Parathyroid adenoma (tissue), 2 donors: ENCODE measurements at regions not wholly inside any gene's neighbourhood (a gene's known extent, or its start where the extent isn't known, plus 50 kb on each side); places are given as distances from the start of the nearest gene placed in this dataset.
"Not testable (repeated sequence)": the region's sequence is repeated elsewhere in the genome, so short reads cannot be mapped to it uniquely, and the experiment has no call there.

Experiments used
- H2AFZ ChIP-seq: fragments of 300-600 bp; sonication (generic); one replicate; pipeline ENCODE4 v1.7.0; 2017; ENCODE audit warnings: antibody characterized with exemption, mild to moderate bottlenecking
- H3K27ac ChIP-seq: fragments of 300-600 bp; sonication (generic); one replicate; pipeline ENCODE4 v1.7.0; 2017
- H3K27me3 ChIP-seq: fragments of 300-600 bp; sonication (generic); one replicate; pipeline ENCODE4 v1.7.0; 2017; ENCODE audit warnings: low read length; ENCODE audit not compliant: control insufficient read depth, insufficient read depth
- H3K36me3 ChIP-seq: fragments of 300-600 bp; sonication (generic); one replicate; pipeline ENCODE4 v1.7.0; 2017; ENCODE audit warnings: low read length; ENCODE audit not compliant: control insufficient read depth, insufficient read depth
- H3K4me1 ChIP-seq: fragments of 300-600 bp; sonication (generic); one replicate; pipeline ENCODE4 v1.7.0; 2017; ENCODE audit warnings: control low read depth
- H3K4me2 ChIP-seq: fragments of 300-600 bp; sonication (generic); one replicate; pipeline ENCODE4 v1.7.0; 2017; ENCODE audit warnings: low read length
- H3K4me3 ChIP-seq: fragments of 300-600 bp; sonication (generic); one replicate; pipeline ENCODE4 v1.7.0; 2017; ENCODE audit warnings: low read depth, low read length
- H3K79me2 ChIP-seq: fragments of 300-600 bp; sonication (generic); one replicate; pipeline ENCODE4 v1.7.0; 2017; ENCODE audit warnings: control low read depth
- H3K9ac ChIP-seq: fragments of 300-600 bp; sonication (generic); one replicate; pipeline ENCODE4 v1.7.0; 2017; ENCODE audit warnings: mild to moderate bottlenecking
- H3K9me3 ChIP-seq: fragments of 300-600 bp; sonication (generic); one replicate; pipeline ENCODE4 v1.7.0; 2017; ENCODE audit warnings: low read length; ENCODE audit not compliant: control insufficient read depth
- CTCF ChIP-seq: fragments of 300-600 bp; sonication (generic); IDR thresholded peaks from one replicate; pipeline ENCODE4 v1.7.0; 2017; ENCODE audit warnings: antibody characterized with exemption, mild to moderate bottlenecking
- donor health status: primary hyperparathyroidism.

GRCh38 chr22:49344656-49345055 is 483.0 kb downstream of the BRD1 start:
- Histone ChIP-seq H3K4me1 (no peaks in the 10 kb centered on the region), H3K27ac (no peak overlapping the region), H3K9me3 (no peaks in the 10 kb centered on the region), H3K4me3 (no peak overlapping the region), H3K27me3 (no peaks in the 10 kb centered on the region), H3K79me2 (no peaks in the 10 kb centered on the region), H3K4me2 (no peak overlapping the region), H3K9ac (no peak overlapping the region), H3K36me3 (no peaks in the 10 kb centered on the region), H2AFZ (no peak overlapping the region)
- no peak for TF ChIP-seq CTCF

- no peak overlapping the region for H3K4me2 ChIP-seq
- H3K4me3 ChIP-seq, result no peak overlapping the region
- no peaks in the 10 kb centered on the region for H3K9me3 ChIP-seq
- H3K9ac ChIP-seq, result no peak overlapping the region
- no peaks in the 10 kb centered on the region for H3K27me3 ChIP-seq
- H3K4me1 ChIP-seq, result no peaks in the 10 kb centered on the region
- no peaks in the 10 kb centered on the region for H3K36me3 ChIP-seq
- H3K79me2 ChIP-seq, result no peaks in the 10 kb centered on the region
- TF ChIP-seq CTCF, result no peak
- H2AFZ ChIP-seq, result no peak overlapping the region
- H3K27ac ChIP-seq, result no peak overlapping the region
These were observed 483.5 kb downstream of the BRD1 start for GRCh38 chr22:49344161-49344560.

GRCh38 chr22:49340406-49340805 is 487.3 kb downstream of the BRD1 start:
- no peak overlapping the region for H3K4me3 ChIP-seq
- H3K4me2 ChIP-seq, result no peak overlapping the region

DNA sequence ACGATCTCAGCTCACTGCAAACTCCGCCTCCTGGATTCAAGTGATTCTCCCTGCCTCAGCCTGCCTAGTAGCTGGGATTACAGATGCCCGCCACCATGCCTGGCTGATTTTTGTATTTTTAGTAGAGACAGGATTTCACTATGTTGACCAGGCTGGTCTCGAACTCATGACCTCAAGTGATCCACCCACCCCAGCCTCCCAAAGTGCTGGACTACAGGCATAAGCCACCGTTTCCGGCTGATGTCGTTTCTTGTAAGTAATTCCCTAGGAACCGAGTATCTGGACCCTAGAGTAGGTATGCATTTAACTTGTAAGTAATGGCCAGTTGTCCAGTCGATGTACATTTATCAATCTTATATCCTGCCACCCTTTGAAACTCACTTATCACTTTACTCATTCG is 491.2 kb downstream of the BRD1 start:
- not testable (repeated sequence) for H3K79me2 ChIP-seq, H3K4me2 ChIP-seq, H3K9me3 ChIP-seq, H3K9ac ChIP-seq, H2AFZ ChIP-seq, H3K4me1 ChIP-seq, H3K36me3 ChIP-seq, H3K4me3 ChIP-seq, H3K27me3 ChIP-seq, H3K27ac ChIP-seq

More at GRCh38 chr22:49340406-49340805, 487.3 kb downstream of the BRD1 start:
- Histone ChIP-seq H3K9me3 (no peaks in the 10 kb centered on the region), H3K27ac (no peak overlapping the region), H3K9ac (no peak overlapping the region), H3K4me1 (no peaks in the 10 kb centered on the region), H3K79me2 (no peaks in the 10 kb centered on the region), H3K27me3 (no peaks in the 10 kb centered on the region), H3K36me3 (no peaks in the 10 kb centered on the region), H2AFZ (no peak overlapping the region)
- no peak for TF ChIP-seq CTCF

DNA sequence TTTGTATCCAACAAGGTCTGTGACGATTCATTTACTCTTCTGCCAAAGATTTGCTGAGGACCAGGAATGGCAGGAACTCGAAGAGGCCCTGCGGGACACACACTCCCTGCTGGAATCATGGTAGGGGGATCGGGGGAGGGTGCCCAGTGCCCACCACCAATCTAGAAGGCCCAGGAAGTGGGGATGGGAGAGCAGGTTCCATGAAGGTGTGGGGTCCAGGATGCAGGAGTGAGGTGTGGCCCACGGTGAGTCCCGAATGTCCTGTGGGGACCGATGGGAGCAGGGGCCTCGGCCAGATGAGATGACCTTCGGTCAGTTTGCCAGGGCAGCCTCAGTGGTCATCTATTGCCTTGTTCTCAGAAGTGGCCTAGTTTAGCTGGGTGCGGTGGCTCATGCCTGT is 492.7 kb downstream of the BRD1 start:
- Histone ChIP-seq H3K4me2 (no peak overlapping the region), H3K4me3 (no peak overlapping the region), H3K27me3 (no peaks in the 10 kb centered on the region), H3K27ac (no peak overlapping the region), H3K36me3 (no peaks in the 10 kb centered on the region), H3K79me2 (no peaks in the 10 kb centered on the region), H3K4me1 (no peaks in the 10 kb centered on the region), H3K9me3 (no peaks in the 10 kb centered on the region), H2AFZ (no peak overlapping the region), H3K9ac (no peak overlapping the region)
- TF ChIP-seq CTCF, result no peak
